ENCODE measurements at regions not wholly inside any gene's neighbourhood (a gene's known extent, or its start where the extent isn't known, plus 50 kb on each side); places are given as distances from the start of the nearest gene placed in this dataset.

DNA sequence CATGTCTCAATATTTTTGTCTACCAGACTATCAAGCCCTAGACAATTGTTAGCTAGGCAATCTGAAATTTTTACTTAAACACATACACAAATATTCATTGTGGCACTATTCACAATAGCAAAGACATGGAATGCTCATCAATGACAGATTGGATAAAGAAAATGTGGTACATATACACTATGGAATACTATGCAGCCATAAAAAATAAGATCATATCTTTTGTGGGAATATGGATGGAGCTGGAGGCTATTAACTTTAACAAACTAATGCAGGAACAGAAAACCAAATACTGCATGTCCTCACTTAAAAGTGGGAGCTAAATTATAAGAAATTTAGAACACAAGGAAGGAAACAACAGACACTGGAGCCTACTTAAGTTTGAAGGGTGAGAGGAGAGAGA is 288.6 kb upstream of the MIR17HG start:
- BruUV-seq (replicated peaks), result no TSS peak
- in situ Hi-C loops (cut with MboI; ENCODE audit: low sequenced_read_pairs), result no loop called here

More for the DNA sequence above, 288.6 kb upstream of the MIR17HG start:
- H3K9ac ChIP-seq (ENCODE audit: low read depth, low read length), result no peak overlapping the region
- no peak overlapping the region for H3K4me2 ChIP-seq (ENCODE audit: low read depth, low read length)
- no peak overlapping the region for H2AFZ ChIP-seq (replicated peaks; ENCODE audit: low read length, poor library complexity)
- no peak overlapping the region for H3K4me3 ChIP-seq (ENCODE audit: insufficient read depth, low read depth, low read length)
- no peak overlapping the region for H2BK20ac ChIP-seq (ENCODE audit: low read depth, low read length)
- no peak overlapping the region for H2BK120ac ChIP-seq (ENCODE audit: low read depth, low read length)
- H4K91ac ChIP-seq (ENCODE audit: insufficient read depth, low read depth, low read length), result no peak overlapping the region
- TF ChIP-seq, protein P1, sequence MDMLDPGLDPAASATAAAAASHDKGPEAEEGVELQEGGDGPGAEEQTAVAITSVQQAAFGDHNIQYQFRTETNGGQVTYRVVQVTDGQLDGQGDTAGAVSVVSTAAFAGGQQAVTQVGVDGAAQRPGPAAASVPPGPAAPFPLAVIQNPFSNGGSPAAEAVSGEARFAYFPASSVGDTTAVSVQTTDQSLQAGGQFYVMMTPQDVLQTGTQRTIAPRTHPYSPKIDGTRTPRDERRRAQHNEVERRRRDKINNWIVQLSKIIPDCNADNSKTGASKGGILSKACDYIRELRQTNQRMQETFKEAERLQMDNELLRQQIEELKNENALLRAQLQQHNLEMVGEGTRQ (IDR thresholded peaks at IDR 0.05; ENCODE audit: low read depth, low read length), result no peak
- TF ChIP-seq RAD21 (IDR thresholded peaks at IDR 0.05; ENCODE audit: low read length) (no peak), SMC3 (IDR thresholded peaks at IDR 0.05; ENCODE audit: low read depth, low read length) (no peak), CHD1 (IDR thresholded peaks at IDR 0.05; ENCODE audit: low read depth, low read length) (no peak), MAZ (IDR thresholded peaks at IDR 0.05; ENCODE audit: borderline replicate concordance, low read depth, low read length) (no peak), BHLHE40 (IDR thresholded peaks at IDR 0.05; ENCODE audit: low read depth, low read length) (no peak)
- TF ChIP-seq, protein P2, sequence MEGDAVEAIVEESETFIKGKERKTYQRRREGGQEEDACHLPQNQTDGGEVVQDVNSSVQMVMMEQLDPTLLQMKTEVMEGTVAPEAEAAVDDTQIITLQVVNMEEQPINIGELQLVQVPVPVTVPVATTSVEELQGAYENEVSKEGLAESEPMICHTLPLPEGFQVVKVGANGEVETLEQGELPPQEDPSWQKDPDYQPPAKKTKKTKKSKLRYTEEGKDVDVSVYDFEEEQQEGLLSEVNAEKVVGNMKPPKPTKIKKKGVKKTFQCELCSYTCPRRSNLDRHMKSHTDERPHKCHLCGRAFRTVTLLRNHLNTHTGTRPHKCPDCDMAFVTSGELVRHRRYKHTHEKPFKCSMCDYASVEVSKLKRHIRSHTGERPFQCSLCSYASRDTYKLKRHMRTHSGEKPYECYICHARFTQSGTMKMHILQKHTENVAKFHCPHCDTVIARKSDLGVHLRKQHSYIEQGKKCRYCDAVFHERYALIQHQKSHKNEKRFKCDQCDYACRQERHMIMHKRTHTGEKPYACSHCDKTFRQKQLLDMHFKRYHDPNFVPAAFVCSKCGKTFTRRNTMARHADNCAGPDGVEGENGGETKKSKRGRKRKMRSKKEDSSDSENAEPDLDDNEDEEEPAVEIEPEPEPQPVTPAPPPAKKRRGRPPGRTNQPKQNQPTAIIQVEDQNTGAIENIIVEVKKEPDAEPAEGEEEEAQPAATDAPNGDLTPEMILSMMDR (conservative IDR thresholded peaks at IDR 0.05; ENCODE audit: low read depth, low read length), result no peak
- POLR2A ChIA-PET (ENCODE audit: unreplicated experiment), result no interaction called here
- no peak for DNase-seq
- no peaks in the 10 kb centered on the region for H3K27me3 ChIP-seq (ENCODE audit: control insufficient read depth, insufficient read depth, low read length)
- H3K79me1 ChIP-seq (ENCODE audit: low read depth in 1 of 2, low read length in 2 of 2), result no peaks in the 10 kb centered on the region
- dilution Hi-C loops (cut with HindIII; ENCODE audit: low sequenced_read_pairs, unreplicated experiment) (no loop called here), intact Hi-C loops (cut with micrococcal nuclease) (no loop called here)
- no peak overlapping the region for H3K14ac ChIP-seq (replicated peaks; ENCODE audit: low read depth, low read length)
- H3K4ac ChIP-seq (ENCODE audit: low read depth, low read length), result no peak overlapping the region
- no peak overlapping the region for H4K5ac ChIP-seq (ENCODE audit: low read depth, low read length)
- H2AK5ac ChIP-seq (ENCODE audit: low read depth, low read length), result no peak overlapping the region
- no peak overlapping the region for H3K56ac ChIP-seq (ENCODE audit: extremely low read depth, insufficient read depth, low read length)
- no peaks in the 10 kb centered on the region for H4K20me1 ChIP-seq (ENCODE audit: insufficient read depth, low read length)
- no peak overlapping the region for H2BK15ac ChIP-seq (ENCODE audit: low read depth, low read length)
- ATAC-seq (ENCODE audit: low read depth), result no peak
- H3K23ac ChIP-seq (ENCODE audit: low read depth, low read length), result no peak overlapping the region
- H3K36me3 ChIP-seq (ENCODE audit: control insufficient read depth, insufficient read depth, low read length), result no peaks in the 10 kb centered on the region
- no peak overlapping the region for H3K18ac ChIP-seq (ENCODE audit: low read depth, low read length)
- H2AK9ac ChIP-seq (replicated peaks; ENCODE audit: low read depth, low read length, poor library complexity), result no peak overlapping the region
- peaks cover 5% of the 10 kb centered on the region for H3K9me3 ChIP-seq (ENCODE audit: control insufficient read depth, insufficient read depth, low read length)
- H3K9me1 ChIP-seq (ENCODE audit: insufficient read depth, low read length), result no peaks in the 10 kb centered on the region
- H4K8ac ChIP-seq (ENCODE audit: low read depth in 2 of 2, low read length in 2 of 2), result no peak overlapping the region
- H3K27ac ChIP-seq (ENCODE audit: insufficient read depth, low read length), result no peak overlapping the region
- CTCF ChIA-PET, result no interaction called here
- no peaks in the 10 kb centered on the region for H3K4me1 ChIP-seq (ENCODE audit: control insufficient read depth, insufficient read depth, low read length)
- H2BK5ac ChIP-seq (ENCODE audit: low read depth, low read length, poor library complexity, severe bottlenecking), result no peak overlapping the region

Data from IMR-90 (cell line).